IMR-90 (cell line): ENCODE measurements at regions not wholly inside any gene's neighbourhood (a gene's known extent, or its start where the extent isn't known, plus 50 kb on each side); places are given as distances from the start of the nearest gene placed in this dataset.

Experiments
- ATAC-seq: fragments of 200-7000 bp; cut with Tn5 transposase; 2 replicates; pipeline ENCODE4 v1.9.1; 2020; ENCODE audit warnings: low read depth, mild to moderate bottlenecking, moderate library complexity
- BruUV-seq: library from RNA; stranded (reverse); fragments of 400-500 nt; replicated peaks from 2 replicates; lab custom pipeline; 2021; lab: Mats Ljungman, UMichigan
- CTCF ChIA-PET: fragments of 300-600 bp; formaldehyde crosslinking; extraction: SDS; loops from one replicate; lab custom pipeline; 2021; ENCODE audit warnings: antibody characterized with exemption; lab: Yijun Ruan, JAX
- POLR2A ChIA-PET: fragments of 300-600 bp; sonication (Branson Sonifier 250); formaldehyde crosslinking; loops from one replicate; lab custom pipeline; 2022; ENCODE audit warnings: antibody characterized with exemption; ENCODE audit not compliant: unreplicated experiment; lab: Charles Lee
- DNase-seq: peaks from one replicate; pipeline ENCODE4 v3.0.0; 2013
- H2AFZ ChIP-seq: replicated peaks from 2 replicates; pipeline ENCODE3; 2013; ENCODE audit warnings: low read length, mild to moderate bottlenecking; ENCODE audit not compliant: poor library complexity
- H2AK5ac ChIP-seq: 2 replicates; pipeline ENCODE4 v1.6.1; 2013; ENCODE audit warnings: low read depth, low read length, inconsistent platforms
- H2AK9ac ChIP-seq: replicated peaks from 2 replicates; pipeline ENCODE3; 2013; ENCODE audit warnings: mild to moderate bottlenecking, low read depth, low read length, moderate library complexity; ENCODE audit not compliant: poor library complexity
- H2BK120ac ChIP-seq: 2 replicates; pipeline ENCODE4 v1.6.1; 2013; ENCODE audit warnings: low read depth, low read length, inconsistent platforms
- H2BK15ac ChIP-seq: 3 replicates; pipeline ENCODE4 v1.6.1; 2013; ENCODE audit warnings: low read depth, low read length, inconsistent platforms
- H2BK20ac ChIP-seq: 2 replicates; pipeline ENCODE4 v1.6.1; 2013; ENCODE audit warnings: low read depth, mild to moderate bottlenecking, inconsistent platforms, low read length, moderate library complexity
- H2BK5ac ChIP-seq: 2 replicates; pipeline ENCODE4 v1.6.1; 2013; ENCODE audit warnings: mild to moderate bottlenecking, low read depth, low read length, inconsistent platforms; ENCODE audit not compliant: poor library complexity, severe bottlenecking
- H3K14ac ChIP-seq: replicated peaks from 2 replicates; pipeline ENCODE4 v1.6.1; 2013; ENCODE audit warnings: low read depth, low read length, inconsistent platforms
- H3K18ac ChIP-seq: 2 replicates; pipeline ENCODE4 v1.6.1; 2013; ENCODE audit warnings: low read depth, low read length, control low read depth
- H3K23ac ChIP-seq: 2 replicates; pipeline ENCODE4 v1.6.1; 2013; ENCODE audit warnings: low read depth, low read length, inconsistent platforms
- H3K27ac ChIP-seq: 2 replicates; pipeline ENCODE4 v1.5.1; 2013; ENCODE audit warnings: mild to moderate bottlenecking, control low read depth, low read length; ENCODE audit not compliant: insufficient read depth
- H3K27me3 ChIP-seq: 2 replicates; pipeline ENCODE4 v1.6.1; 2013; ENCODE audit warnings: low read length; ENCODE audit not compliant: control insufficient read depth, insufficient read depth
- H3K36me3 ChIP-seq: 2 replicates; pipeline ENCODE4 v1.6.1; 2013; ENCODE audit warnings: low read length, mixed read lengths; ENCODE audit not compliant: control insufficient read depth, insufficient read depth
- H3K4ac ChIP-seq: 2 replicates; pipeline ENCODE4 v1.6.1; 2013; ENCODE audit warnings: low read depth, low read length, inconsistent platforms
- H3K4me1 ChIP-seq: 2 replicates; pipeline ENCODE4 v1.6.1; 2013; ENCODE audit warnings: low read length, mixed read lengths; ENCODE audit not compliant: control insufficient read depth, insufficient read depth
- H3K4me2 ChIP-seq: 2 replicates; pipeline ENCODE4 v1.6.1; 2013; ENCODE audit warnings: low read depth, mild to moderate bottlenecking, control low read depth, low read length, moderate library complexity
- H3K4me3 ChIP-seq: 2 replicates; pipeline ENCODE4 v1.5.1; 2013; ENCODE audit warnings: low read depth, mild to moderate bottlenecking, control low read depth, low read length, moderate library complexity; ENCODE audit not compliant: insufficient read depth
- H3K56ac ChIP-seq: 2 replicates; pipeline ENCODE4 v1.6.1; 2013; ENCODE audit warnings: low read length, inconsistent platforms; ENCODE audit not compliant: insufficient read depth; ENCODE audit errors: extremely low read depth
- H3K79me1 ChIP-seq, 2 experiments: 2 replicates each; pipeline ENCODE4 v1.6.1; 2013; ENCODE audit warnings: low read length in 2 of 2, inconsistent platforms in 1 of 2, low read depth in 1 of 2
- H3K9ac ChIP-seq: 2 replicates; pipeline ENCODE4 v1.6.1; 2013; ENCODE audit warnings: low read depth, low read length, control low read depth
- H3K9me1 ChIP-seq: 2 replicates; pipeline ENCODE4 v1.6.1; 2013; ENCODE audit warnings: low read length, inconsistent platforms; ENCODE audit not compliant: insufficient read depth
- H3K9me3 ChIP-seq: 2 replicates; pipeline ENCODE4 v1.6.1; 2013; ENCODE audit warnings: low read length; ENCODE audit not compliant: control insufficient read depth, insufficient read depth
- H4K20me1 ChIP-seq: 2 replicates; pipeline ENCODE4 v1.6.1; 2013; ENCODE audit warnings: low read length, inconsistent platforms; ENCODE audit not compliant: insufficient read depth
- H4K5ac ChIP-seq: 2 replicates; pipeline ENCODE4 v1.6.1; 2013; ENCODE audit warnings: mild to moderate bottlenecking, low read depth, low read length, control low read depth
- H4K8ac ChIP-seq, 2 experiments: 2 replicates each; pipeline ENCODE4 v1.6.1; 2013; ENCODE audit warnings: low read depth in 2 of 2, low read length in 2 of 2, control low read depth in 1 of 2, inconsistent platforms in 1 of 2
- H4K91ac ChIP-seq: 2 replicates; pipeline ENCODE4 v1.6.1; 2013; ENCODE audit warnings: low read depth, low read length, inconsistent platforms; ENCODE audit not compliant: insufficient read depth
- BHLHE40 ChIP-seq: fragments of 150-350 bp; IDR thresholded peaks from 2 replicates; pipeline ENCODE4 v1.6.1; 2016; ENCODE audit warnings: mild to moderate bottlenecking, low read depth, low read length
- CEBPB ChIP-seq: IDR thresholded peaks from 2 replicates; pipeline ENCODE4 v1.6.1; 2012; ENCODE audit warnings: low read depth, low read length, improper control_type of control experiment
- CHD1 ChIP-seq: IDR thresholded peaks from 2 replicates; pipeline ENCODE4 v1.6.1; 2012; ENCODE audit warnings: low read depth, low read length, improper control_type of control experiment
- CTCF ChIP-seq: conservative IDR thresholded peaks from 2 replicates; pipeline ENCODE4 v1.5.1; 2012; ENCODE audit warnings: mild to moderate bottlenecking, low read depth, low read length, improper control_type of control experiment
- ELK1 ChIP-seq: fragments of 150-350 bp; IDR thresholded peaks from 2 replicates; pipeline ENCODE4 v1.6.1; 2016; ENCODE audit warnings: low read depth, mild to moderate bottlenecking, low read length, moderate library complexity, borderline replicate concordance
- FOS ChIP-seq: fragments of 150-350 bp; IDR thresholded peaks from 2 replicates; pipeline ENCODE4 v1.6.1; 2016; ENCODE audit warnings: low read depth, low read length
- MAFK ChIP-seq: IDR thresholded peaks from 2 replicates; pipeline ENCODE4 v1.6.1; 2012; ENCODE audit warnings: low read depth, low read length, improper control_type of control experiment
- MAZ ChIP-seq: IDR thresholded peaks from 2 replicates; pipeline ENCODE4 v1.6.1; 2012; ENCODE audit warnings: low read depth, mild to moderate bottlenecking, low read length, improper control_type of control experiment, moderate library complexity, borderline replicate concordance
- MXI1 ChIP-seq: IDR thresholded peaks from 2 replicates; pipeline ENCODE4 v1.6.1; 2012; ENCODE audit warnings: low read depth, mild to moderate bottlenecking, low read length, moderate library complexity, borderline replicate concordance
- NFE2L2 ChIP-seq: fragments of 150-350 bp; IDR thresholded peaks from 2 replicates; pipeline ENCODE4 v1.6.1; 2016; ENCODE audit warnings: low read depth, mild to moderate bottlenecking, low read length
- POLR2A ChIP-seq: IDR thresholded peaks from 2 replicates; pipeline ENCODE4 v1.6.1; 2012; ENCODE audit warnings: mild to moderate bottlenecking, low read depth, low read length
- RCOR1 ChIP-seq: IDR thresholded peaks from 2 replicates; pipeline ENCODE4 v1.6.1; 2012; ENCODE audit warnings: mild to moderate bottlenecking, low read length, improper control_type of control experiment; ENCODE audit not compliant: insufficient replicate concordance
- RFX5 ChIP-seq: IDR thresholded peaks from 2 replicates; pipeline ENCODE4 v1.8.0; 2012; ENCODE audit warnings: low read depth, mild to moderate bottlenecking, low read length, moderate library complexity
- SMC3 ChIP-seq: fragments of 150-350 bp; IDR thresholded peaks from 2 replicates; pipeline ENCODE4 v1.6.1; 2016; ENCODE audit warnings: low read depth, mild to moderate bottlenecking, antibody characterized with exemption, low read length, moderate library complexity
- USF2 ChIP-seq: fragments of 150-350 bp; IDR thresholded peaks from 2 replicates; pipeline ENCODE4 v1.6.1; 2017; ENCODE audit warnings: mild to moderate bottlenecking, antibody characterized with exemption, low read length, low read depth
- WGBS, 2 experiments: methylation state at CpG; one replicate each; pipeline versions ENCODE4 v1.1.5 to v1.1.7; 2013; ENCODE audit warnings: missing lambda C conversion rate in 2 of 2; ENCODE audit not compliant: insufficient read length in 1 of 2; ENCODE audit errors: extremely low coverage in 2 of 2; 5-methylcytosine and 5-hydroxymethylcytosine counted together
- dilution Hi-C: fragments of 300-500 bp; cut with HindIII; formaldehyde crosslinking; loops from one replicate; pipeline ENCODE4 v1.14.3; 2018; ENCODE audit warnings: low sequenced_read_pairs; ENCODE audit not compliant: unreplicated experiment
- in situ Hi-C: fragments of 300-500 bp; cut with MboI; formaldehyde crosslinking; loops from 3 replicates; pipeline ENCODE4 v1.14.3; 2019; ENCODE audit warnings: low sequenced_read_pairs, inconsistent platforms, mixed read lengths
- intact Hi-C: fragments of 100-400 bp; cut with micrococcal nuclease; formaldehyde crosslinking; loops from 2 replicates; pipeline ENCODE4 v1.10.0; 2022

DNA sequence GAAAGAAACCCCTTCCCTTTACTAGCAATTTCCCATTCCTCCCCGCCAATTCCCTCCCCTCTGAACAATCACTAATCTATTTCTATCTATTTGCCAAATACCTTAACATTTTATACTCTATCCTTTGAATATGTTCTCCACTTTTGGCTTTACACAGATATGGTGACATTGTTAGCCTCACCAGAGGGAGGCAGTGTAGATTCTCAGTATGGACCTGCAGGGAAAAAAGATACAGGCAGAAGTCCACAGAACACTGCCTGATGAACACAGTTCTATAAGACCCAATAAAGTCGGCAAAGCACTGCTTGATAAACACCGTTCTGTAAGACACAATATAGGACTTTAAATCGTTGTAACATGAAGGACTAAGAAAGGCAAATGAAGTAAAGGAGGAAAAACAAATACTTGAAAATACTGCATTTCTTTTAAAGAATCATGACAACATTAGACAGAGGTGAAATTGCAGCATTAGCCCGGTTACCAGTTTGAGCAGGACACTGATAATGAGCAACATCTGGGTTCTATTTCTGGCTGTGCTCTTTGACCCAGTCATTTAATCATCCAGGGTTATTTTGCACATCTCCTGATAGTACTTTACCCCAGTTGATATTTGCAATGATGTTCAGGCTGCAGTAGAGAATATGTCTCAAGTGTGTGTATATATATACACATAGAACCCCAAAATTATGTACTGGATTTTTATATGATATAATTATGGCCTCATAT, 296.8 kb downstream of the UTRN start:
- H4K91ac ChIP-seq, result no peak overlapping the region
- H3K23ac ChIP-seq, result no peak overlapping the region; the same call in 1 of the 2 replicates
- H2BK15ac ChIP-seq, result no peak overlapping the region
- H3K36me3 ChIP-seq, result peaks cover 3% of the 10 kb centered on the region; the same call in 1 of the 2 replicates
- no peaks in the 10 kb centered on the region for H3K9me3 ChIP-seq
- H2AK9ac ChIP-seq, result no peak overlapping the region
- H3K79me1 ChIP-seq, result peaks cover 0 to 6% of the 10 kb centered on the region in 2 experiments; a peak in 2 of 4 replicates
- no peak overlapping the region; the same call in 1 of the 2 replicates for H3K4me2 ChIP-seq
- intact Hi-C loops, result loop anchor here (5.0 kb wide), 1 partner anchor 1120 kb away; no protein-coding TSS in a partner anchor
- H2BK20ac ChIP-seq, result no peak overlapping the region
- H3K27me3 ChIP-seq, result no peaks in the 10 kb centered on the region
- no peak overlapping the region for H3K9ac ChIP-seq
- H4K5ac ChIP-seq, result no peak overlapping the region
- H3K56ac ChIP-seq, result no peak overlapping the region
- H3K4ac ChIP-seq, result no peak overlapping the region
- H4K20me1 ChIP-seq, result no peaks in the 10 kb centered on the region
- no peak overlapping the region for H3K4me3 ChIP-seq
- dilution Hi-C loops, result no loop called here
- in situ Hi-C loops, result loop anchor here (10.0 kb wide), 3 partner anchors 553 to 1123 kb away; no protein-coding TSS in a partner anchor
- no peak overlapping the region for H4K8ac ChIP-seq
- no peak overlapping the region for H2AFZ ChIP-seq
- H3K9me1 ChIP-seq, result peaks cover 2% of the 10 kb centered on the region; the same call in 1 of the 2 replicates
- H3K27ac ChIP-seq, result no peak overlapping the region
- ATAC-seq, result peak; percentile 48; the same call in 1 of the 2 replicates
- 73 to 100% methylated on average over 1 of the region's 5 CpGs for WGBS, 2 experiments
- CTCF ChIA-PET, result no interaction called here
- no TSS peak for BruUV-seq
- POLR2A ChIA-PET, result no interaction called here
- no peak overlapping the region for H2BK5ac ChIP-seq
- H3K18ac ChIP-seq, result no peak overlapping the region
- no peak overlapping the region for H3K14ac ChIP-seq
- H2BK120ac ChIP-seq, result no peak overlapping the region
- DNase-seq, result peak; percentile 44
- peaks cover 4% of the 10 kb centered on the region for H3K4me1 ChIP-seq
- H2AK5ac ChIP-seq, result no peak overlapping the region
- TF ChIP-seq MAFK (no peak), CTCF (peak; percentile 54), USF2 (no peak), MXI1 (no peak), BHLHE40 (no peak), CEBPB (no peak), POLR2A (no peak), MAZ (no peak), RCOR1 (no peak), ELK1 (no peak), CHD1 (no peak), SMC3 (peak; percentile 43), NFE2L2 (no peak), FOS (no peak), RFX5 (no peak)
